PC-9 (cell line): ENCODE measurements at regions not wholly inside any gene's neighbourhood (a gene's known extent, or its start where the extent isn't known, plus 50 kb on each side); places are given as distances from the start of the nearest gene placed in this dataset.

ENCODE experiments used
- EZH2 ChIP-seq: fragments of 200-600 bp; sonication (generic); IDR thresholded peaks from 2 replicates; pipeline ENCODE4 v1.8.0; 2017; ENCODE audit warnings: antibody characterized with exemption, low read depth
- TF ChIP-seq, protein P1 (sequence below): fragments of 200-600 bp; sonication (generic); conservative IDR thresholded peaks from 2 replicates; pipeline ENCODE4 v1.6.1; 2017; ENCODE audit warnings: mixed run types, antibody characterized with exemption, mild to moderate bottlenecking, moderate library complexity

GRCh38 chr14:65835501-65835900, 423.0 kb downstream of the FUT8 start:
- TF ChIP-seq, protein P1, sequence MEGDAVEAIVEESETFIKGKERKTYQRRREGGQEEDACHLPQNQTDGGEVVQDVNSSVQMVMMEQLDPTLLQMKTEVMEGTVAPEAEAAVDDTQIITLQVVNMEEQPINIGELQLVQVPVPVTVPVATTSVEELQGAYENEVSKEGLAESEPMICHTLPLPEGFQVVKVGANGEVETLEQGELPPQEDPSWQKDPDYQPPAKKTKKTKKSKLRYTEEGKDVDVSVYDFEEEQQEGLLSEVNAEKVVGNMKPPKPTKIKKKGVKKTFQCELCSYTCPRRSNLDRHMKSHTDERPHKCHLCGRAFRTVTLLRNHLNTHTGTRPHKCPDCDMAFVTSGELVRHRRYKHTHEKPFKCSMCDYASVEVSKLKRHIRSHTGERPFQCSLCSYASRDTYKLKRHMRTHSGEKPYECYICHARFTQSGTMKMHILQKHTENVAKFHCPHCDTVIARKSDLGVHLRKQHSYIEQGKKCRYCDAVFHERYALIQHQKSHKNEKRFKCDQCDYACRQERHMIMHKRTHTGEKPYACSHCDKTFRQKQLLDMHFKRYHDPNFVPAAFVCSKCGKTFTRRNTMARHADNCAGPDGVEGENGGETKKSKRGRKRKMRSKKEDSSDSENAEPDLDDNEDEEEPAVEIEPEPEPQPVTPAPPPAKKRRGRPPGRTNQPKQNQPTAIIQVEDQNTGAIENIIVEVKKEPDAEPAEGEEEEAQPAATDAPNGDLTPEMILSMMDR: no peak
- no peak for TF ChIP-seq EZH2
